ENCODE measurements at regions not wholly inside any gene's neighbourhood (a gene's known extent, or its start where the extent isn't known, plus 50 kb on each side); places are given as distances from the start of the nearest gene placed in this dataset.

GRCh38 chr14:26252176-26252575 is 345.7 kb downstream of the NOVA1 start:
- Histone ChIP-seq H3K36me3 (ENCODE audit: control insufficient read depth, low read depth, low read length) (no peaks in the 10 kb centered on the region), H3K4me3 (ENCODE audit: low read length) (no peak overlapping the region), H3K4me1 (ENCODE audit: control insufficient read depth, low read depth, low read length) (no peaks in the 10 kb centered on the region), H3K9ac (ENCODE audit: low read length) (no peak overlapping the region), H3K27ac (ENCODE audit: low read length) (no peak overlapping the region), H3K9me3 (ENCODE audit: control insufficient read depth, low read depth, low read length) (no peaks in the 10 kb centered on the region), H3K27me3 (ENCODE audit: control insufficient read depth, insufficient read depth, low read length) (no peaks in the 10 kb centered on the region)

GRCh38 chr14:26233118-26233517 is 364.7 kb downstream of the NOVA1 start:
- Histone ChIP-seq H3K9ac (ENCODE audit: low read length) (no peak overlapping the region), H3K27ac (ENCODE audit: low read length) (no peak overlapping the region), H3K4me1 (ENCODE audit: control insufficient read depth, low read depth, low read length) (no peaks in the 10 kb centered on the region), H3K36me3 (ENCODE audit: control insufficient read depth, low read depth, low read length) (no peaks in the 10 kb centered on the region), H3K27me3 (ENCODE audit: control insufficient read depth, insufficient read depth, low read length) (no peaks in the 10 kb centered on the region), H3K9me3 (ENCODE audit: control insufficient read depth, low read depth, low read length) (no peaks in the 10 kb centered on the region), H3K4me3 (ENCODE audit: low read length) (no peak overlapping the region)

- Histone ChIP-seq H3K9me3 (ENCODE audit: control insufficient read depth, low read depth, low read length) (no peaks in the 10 kb centered on the region), H3K27ac (ENCODE audit: low read length) (no peak overlapping the region), H3K4me3 (ENCODE audit: low read length) (no peak overlapping the region), H3K9ac (ENCODE audit: low read length) (no peak overlapping the region), H3K36me3 (ENCODE audit: control insufficient read depth, low read depth, low read length) (no peaks in the 10 kb centered on the region), H3K27me3 (ENCODE audit: control insufficient read depth, insufficient read depth, low read length) (no peaks in the 10 kb centered on the region), H3K4me1 (ENCODE audit: control insufficient read depth, low read depth, low read length) (peaks cover 7% of the 10 kb centered on the region)
Measured at GRCh38 chr14:26218861-26219260, 379.0 kb downstream of the NOVA1 start.

GRCh38 chr14:26217778-26218177 is 380.1 kb downstream of the NOVA1 start:
- Histone ChIP-seq H3K27ac (ENCODE audit: low read length) (no peak overlapping the region), H3K4me1 (ENCODE audit: control insufficient read depth, low read depth, low read length) (peaks cover 7% of the 10 kb centered on the region), H3K4me3 (ENCODE audit: low read length) (no peak overlapping the region), H3K36me3 (ENCODE audit: control insufficient read depth, low read depth, low read length) (no peaks in the 10 kb centered on the region), H3K9ac (ENCODE audit: low read length) (no peak overlapping the region), H3K9me3 (ENCODE audit: control insufficient read depth, low read depth, low read length) (no peaks in the 10 kb centered on the region), H3K27me3 (ENCODE audit: control insufficient read depth, insufficient read depth, low read length) (no peaks in the 10 kb centered on the region)

GRCh38 chr14:26216786-26217185 is 381.0 kb downstream of the NOVA1 start:
- no peak overlapping the region for H3K27ac ChIP-seq (ENCODE audit: low read length)
- no peaks in the 10 kb centered on the region for H3K27me3 ChIP-seq (ENCODE audit: control insufficient read depth, insufficient read depth, low read length)
- H3K36me3 ChIP-seq (ENCODE audit: control insufficient read depth, low read depth, low read length): no peaks in the 10 kb centered on the region
- no peaks in the 10 kb centered on the region for H3K9me3 ChIP-seq (ENCODE audit: control insufficient read depth, low read depth, low read length)
- H3K4me1 ChIP-seq (ENCODE audit: control insufficient read depth, low read depth, low read length): peaks cover 7% of the 10 kb centered on the region
- no peak overlapping the region for H3K9ac ChIP-seq (ENCODE audit: low read length)
- no peak overlapping the region for H3K4me3 ChIP-seq (ENCODE audit: low read length)

GRCh38 chr14:26213846-26214575 is 383.8 kb downstream of the NOVA1 start:
- H3K27ac ChIP-seq (ENCODE audit: low read length): no peak overlapping the region
- H3K4me1 ChIP-seq (ENCODE audit: control insufficient read depth, low read depth, low read length): peaks cover 7% of the 10 kb centered on the region
- no peaks in the 10 kb centered on the region for H3K27me3 ChIP-seq (ENCODE audit: control insufficient read depth, insufficient read depth, low read length)
- no peaks in the 10 kb centered on the region for H3K9me3 ChIP-seq (ENCODE audit: control insufficient read depth, low read depth, low read length)
- no peak overlapping the region for H3K4me3 ChIP-seq (ENCODE audit: low read length)
- H3K36me3 ChIP-seq (ENCODE audit: control insufficient read depth, low read depth, low read length): no peaks in the 10 kb centered on the region
- H3K9ac ChIP-seq (ENCODE audit: low read length): no peak overlapping the region

GRCh38 chr14:26209699-26210098 is 388.1 kb downstream of the NOVA1 start:
- Histone ChIP-seq H3K4me1 (ENCODE audit: control insufficient read depth, low read depth, low read length) (peaks cover 11% of the 10 kb centered on the region), H3K36me3 (ENCODE audit: control insufficient read depth, low read depth, low read length) (no peaks in the 10 kb centered on the region), H3K27ac (ENCODE audit: low read length) (no peak overlapping the region), H3K27me3 (ENCODE audit: control insufficient read depth, insufficient read depth, low read length) (peaks cover 22% of the 10 kb centered on the region), H3K4me3 (ENCODE audit: low read length) (no peak overlapping the region), H3K9ac (ENCODE audit: low read length) (no peak overlapping the region), H3K9me3 (ENCODE audit: control insufficient read depth, low read depth, low read length) (no peaks in the 10 kb centered on the region)

- peaks cover 11% of the 10 kb centered on the region for H3K4me1 ChIP-seq (ENCODE audit: control insufficient read depth, low read depth, low read length)
- no peak overlapping the region for H3K9ac ChIP-seq (ENCODE audit: low read length)
- peaks cover 34% of the 10 kb centered on the region for H3K27me3 ChIP-seq (ENCODE audit: control insufficient read depth, insufficient read depth, low read length)
- no peaks in the 10 kb centered on the region for H3K9me3 ChIP-seq (ENCODE audit: control insufficient read depth, low read depth, low read length)
- no peaks in the 10 kb centered on the region for H3K36me3 ChIP-seq (ENCODE audit: control insufficient read depth, low read depth, low read length)
- no peak overlapping the region for H3K27ac ChIP-seq (ENCODE audit: low read length)
- no peak overlapping the region for H3K4me3 ChIP-seq (ENCODE audit: low read length)
Measured at GRCh38 chr14:26206640-26207039, 391.2 kb downstream of the NOVA1 start.

- H3K27me3 ChIP-seq (ENCODE audit: control insufficient read depth, insufficient read depth, low read length): peaks cover 34% of the 10 kb centered on the region
- H3K4me3 ChIP-seq (ENCODE audit: low read length): peak overlapping the region; percentile 76
- H3K27ac ChIP-seq (ENCODE audit: low read length): no peak overlapping the region
- H3K36me3 ChIP-seq (ENCODE audit: control insufficient read depth, low read depth, low read length): no peaks in the 10 kb centered on the region
- H3K4me1 ChIP-seq (ENCODE audit: control insufficient read depth, low read depth, low read length): peaks cover 11% of the 10 kb centered on the region
- no peaks in the 10 kb centered on the region for H3K9me3 ChIP-seq (ENCODE audit: control insufficient read depth, low read depth, low read length)
- H3K9ac ChIP-seq (ENCODE audit: low read length): peak overlapping the region; percentile 61
Measured at GRCh38 chr14:26204728-26205479, 392.9 kb downstream of the NOVA1 start.

- peak overlapping the region; percentile 61 for H3K9ac ChIP-seq (ENCODE audit: low read length)
- peaks cover 34% of the 10 kb centered on the region for H3K27me3 ChIP-seq (ENCODE audit: control insufficient read depth, insufficient read depth, low read length)
Measured at GRCh38 chr14:26204366-26204727, 393.5 kb downstream of the NOVA1 start.

GRCh38 chr14:26200687-26201086 is 397.1 kb downstream of the NOVA1 start:
- H3K9ac ChIP-seq (ENCODE audit: low read length): no peak overlapping the region
- no peak overlapping the region for H3K4me3 ChIP-seq (ENCODE audit: low read length)
- H3K27ac ChIP-seq (ENCODE audit: low read length): no peak overlapping the region
- H3K9me3 ChIP-seq (ENCODE audit: control insufficient read depth, low read depth, low read length): no peaks in the 10 kb centered on the region
- H3K36me3 ChIP-seq (ENCODE audit: control insufficient read depth, low read depth, low read length): no peaks in the 10 kb centered on the region
- H3K4me1 ChIP-seq (ENCODE audit: control insufficient read depth, low read depth, low read length): peaks cover 5% of the 10 kb centered on the region
- peaks cover 22% of the 10 kb centered on the region for H3K27me3 ChIP-seq (ENCODE audit: control insufficient read depth, insufficient read depth, low read length)

More at GRCh38 chr14:26204366-26204727, 393.5 kb downstream of the NOVA1 start:
- H3K36me3 ChIP-seq (ENCODE audit: control insufficient read depth, low read depth, low read length): no peaks in the 10 kb centered on the region
- no peaks in the 10 kb centered on the region for H3K9me3 ChIP-seq (ENCODE audit: control insufficient read depth, low read depth, low read length)
- peaks cover 11% of the 10 kb centered on the region for H3K4me1 ChIP-seq (ENCODE audit: control insufficient read depth, low read depth, low read length)
- no peak overlapping the region for H3K27ac ChIP-seq (ENCODE audit: low read length)
- H3K4me3 ChIP-seq (ENCODE audit: low read length): peak overlapping the region; percentile 76
